OCI-LY1 (cell line): ENCODE measurements at regions not wholly inside any gene's neighbourhood (a gene's known extent, or its start where the extent isn't known, plus 50 kb on each side); places are given as distances from the start of the nearest gene placed in this dataset.

Experiments used
- EZH2 ChIP-seq: fragments of 200-600 bp; sonication (generic), shearing (Covaris generic); IDR thresholded peaks from 2 replicates; pipeline ENCODE4 v1.8.0; 2017; ENCODE audit warnings: borderline replicate concordance, mixed run types, mild to moderate bottlenecking, antibody characterized with exemption, low read length, moderate library complexity, mixed read lengths
- TF ChIP-seq, protein P1 (sequence below): fragments of 200-600 bp; sonication (generic), shearing (Covaris generic); IDR thresholded peaks from 2 replicates; pipeline ENCODE4 v1.5.1; 2017; ENCODE audit warnings: mild to moderate bottlenecking, antibody characterized with exemption, low read length, moderate library complexity, mixed read lengths

DNA sequence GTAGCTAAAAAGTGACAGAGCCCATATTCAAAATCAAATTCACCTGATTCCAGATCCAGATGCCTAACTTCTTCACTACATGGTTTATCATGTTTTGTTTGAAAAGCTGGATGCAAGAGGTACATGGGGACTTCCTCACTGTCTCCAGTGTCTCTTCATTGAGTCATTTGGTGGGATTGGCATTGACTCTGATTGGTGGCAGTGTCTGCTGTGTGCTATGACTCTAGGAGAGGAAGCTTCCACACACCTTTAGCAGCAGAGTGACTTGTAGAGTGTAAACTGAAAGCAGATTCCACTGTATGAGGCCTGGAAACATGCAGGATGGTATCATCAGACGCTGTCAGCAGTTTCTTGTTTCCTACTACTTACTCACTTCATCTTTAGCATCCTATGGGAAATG, 250.9 kb upstream of the SEMA6A start:
- TF ChIP-seq EZH2, result no peak
- TF ChIP-seq, protein P1, sequence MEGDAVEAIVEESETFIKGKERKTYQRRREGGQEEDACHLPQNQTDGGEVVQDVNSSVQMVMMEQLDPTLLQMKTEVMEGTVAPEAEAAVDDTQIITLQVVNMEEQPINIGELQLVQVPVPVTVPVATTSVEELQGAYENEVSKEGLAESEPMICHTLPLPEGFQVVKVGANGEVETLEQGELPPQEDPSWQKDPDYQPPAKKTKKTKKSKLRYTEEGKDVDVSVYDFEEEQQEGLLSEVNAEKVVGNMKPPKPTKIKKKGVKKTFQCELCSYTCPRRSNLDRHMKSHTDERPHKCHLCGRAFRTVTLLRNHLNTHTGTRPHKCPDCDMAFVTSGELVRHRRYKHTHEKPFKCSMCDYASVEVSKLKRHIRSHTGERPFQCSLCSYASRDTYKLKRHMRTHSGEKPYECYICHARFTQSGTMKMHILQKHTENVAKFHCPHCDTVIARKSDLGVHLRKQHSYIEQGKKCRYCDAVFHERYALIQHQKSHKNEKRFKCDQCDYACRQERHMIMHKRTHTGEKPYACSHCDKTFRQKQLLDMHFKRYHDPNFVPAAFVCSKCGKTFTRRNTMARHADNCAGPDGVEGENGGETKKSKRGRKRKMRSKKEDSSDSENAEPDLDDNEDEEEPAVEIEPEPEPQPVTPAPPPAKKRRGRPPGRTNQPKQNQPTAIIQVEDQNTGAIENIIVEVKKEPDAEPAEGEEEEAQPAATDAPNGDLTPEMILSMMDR, result no peak
